OCI-LY7 (cell line): ENCODE measurements at regions not wholly inside any gene's neighbourhood (a gene's known extent, or its start where the extent isn't known, plus 50 kb on each side); places are given as distances from the start of the nearest gene placed in this dataset.
A peak's percentile ranks its signal among the peaks of the same experiment; 100 is the strongest.

Experiments
- BruUV-seq: library from RNA; stranded (reverse); fragments of 400-500 nt; replicated peaks from 2 replicates; lab custom pipeline; 2021; lab: Mats Ljungman, UMichigan
- CTCF ChIA-PET: fragments of 300-600 bp; sonication (Branson Sonifier 250); formaldehyde crosslinking; loops from one replicate; lab custom pipeline; 2022; ENCODE audit warnings: antibody characterized with exemption; ENCODE audit not compliant: unreplicated experiment; lab: Charles Lee
- POLR2A ChIA-PET: fragments of 300-600 bp; sonication (Branson Sonifier 250); formaldehyde crosslinking; loops from one replicate; lab custom pipeline; 2022; ENCODE audit warnings: antibody characterized with exemption; lab: Charles Lee
- DNase-seq: peaks from one replicate; pipeline ENCODE4 v3.0.0-alpha.2; 2015; ENCODE audit warnings: low spot score
- H2AFZ ChIP-seq: fragments of 200-600 bp; sonication (generic), shearing (Covaris generic); 2 replicates; pipeline ENCODE4 v1.6.1; 2014; ENCODE audit warnings: mild to moderate bottlenecking, antibody characterized with exemption, low read length, moderate library complexity
- H3K27ac ChIP-seq: fragments of 200-600 bp; sonication (generic); 2 replicates; pipeline ENCODE4 v1.5.1; 2014; ENCODE audit warnings: mixed run types, low read depth, mild to moderate bottlenecking, moderate library complexity, low read length, inconsistent platforms; ENCODE audit not compliant: poor library complexity, severe bottlenecking
- H3K36me3 ChIP-seq: fragments of 200-600 bp; sonication (generic); 2 replicates; pipeline ENCODE4 v1.6.1; 2014; ENCODE audit warnings: mild to moderate bottlenecking, antibody characterized with exemption, low read length, moderate library complexity, mixed read lengths; ENCODE audit not compliant: insufficient read depth
- H3K4me1 ChIP-seq: fragments of 200-600 bp; sonication (generic); 2 replicates; pipeline ENCODE4 v1.5.1; 2014; ENCODE audit warnings: mild to moderate bottlenecking, low read length; ENCODE audit not compliant: insufficient read depth, poor library complexity, severe bottlenecking
- H3K4me2 ChIP-seq: fragments of 200-600 bp; sonication (generic); 2 replicates; pipeline ENCODE4 v1.6.1; 2014; ENCODE audit warnings: mild to moderate bottlenecking, low read length
- H3K4me3 ChIP-seq: fragments of 200-600 bp; sonication (generic); 2 replicates; pipeline ENCODE4 v1.5.1; 2014; ENCODE audit warnings: mild to moderate bottlenecking, low read depth, low read length; ENCODE audit not compliant: poor library complexity, severe bottlenecking
- H3K79me2 ChIP-seq: fragments of 200-600 bp; sonication (generic); 2 replicates; pipeline ENCODE4 v1.6.1; 2016; ENCODE audit warnings: low read depth, mild to moderate bottlenecking, low read length, moderate library complexity, mixed read lengths; ENCODE audit not compliant: insufficient read depth
- H3K9me2 ChIP-seq: fragments of 200-600 bp; sonication (generic); 2 replicates; pipeline ENCODE4 v1.6.1; 2016; ENCODE audit warnings: mild to moderate bottlenecking, low read length, mixed read lengths; ENCODE audit not compliant: insufficient read depth
- H3K9me3 ChIP-seq: fragments of 200-600 bp; sonication (generic); 2 replicates; pipeline ENCODE4 v1.6.1; 2014; ENCODE audit warnings: mild to moderate bottlenecking, mixed run types, low read length, mixed read lengths
- H4K20me1 ChIP-seq: fragments of 200-600 bp; sonication (generic); 2 replicates; pipeline ENCODE4 v1.6.1; 2014; ENCODE audit warnings: mild to moderate bottlenecking, antibody characterized with exemption, low read length, moderate library complexity, mixed read lengths; ENCODE audit not compliant: insufficient read depth
- CTCF ChIP-seq: fragments of 200-600 bp; sonication (generic); conservative IDR thresholded peaks from 2 replicates; pipeline ENCODE4 v1.5.1; 2014; ENCODE audit warnings: mild to moderate bottlenecking, antibody characterized with exemption, low read length, moderate library complexity, mixed read lengths
- EZH2phosphoT487 ChIP-seq: fragments of 200-600 bp; sonication (generic); IDR thresholded peaks from 2 replicates; pipeline ENCODE4 v1.6.1; 2018; ENCODE audit warnings: low read depth, borderline replicate concordance, mild to moderate bottlenecking, mixed run types, antibody characterized with exemption, low read length, moderate library complexity, mixed read lengths
- intact Hi-C: fragments of 100-400 bp; cut with micrococcal nuclease; formaldehyde crosslinking; loops from one replicate; pipeline ENCODE4 v1.10.0; 2022; ENCODE audit not compliant: unreplicated experiment

- DNase-seq = no peak
- no peak overlapping the region for H3K4me2 ChIP-seq
- TF ChIP-seq CTCF (no peak), EZH2phosphoT487 (no peak)
- no peak overlapping the region for H3K4me3 ChIP-seq
- CTCF ChIA-PET = no interaction called here
- H3K36me3 ChIP-seq = no peaks in the 10 kb centered on the region
- H3K9me2 ChIP-seq = no peaks in the 10 kb centered on the region
- no peak overlapping the region for H3K27ac ChIP-seq
- POLR2A ChIA-PET = interaction anchor here (0.6 kb wide), 1 partner anchor 320 kb away, joined by 3 read pairs; no protein-coding TSS in a partner anchor
- no peaks in the 10 kb centered on the region for H3K9me3 ChIP-seq
- BruUV-seq = no TSS peak
- H3K79me2 ChIP-seq = no peaks in the 10 kb centered on the region
- intact Hi-C loops = no loop called here
- H2AFZ ChIP-seq = no peak overlapping the region
- no peaks in the 10 kb centered on the region for H3K4me1 ChIP-seq
- no peaks in the 10 kb centered on the region for H4K20me1 ChIP-seq
Observed at GRCh38 chr4:42277291-42277690, 120.0 kb upstream of the SHISA3 start.

DNA sequence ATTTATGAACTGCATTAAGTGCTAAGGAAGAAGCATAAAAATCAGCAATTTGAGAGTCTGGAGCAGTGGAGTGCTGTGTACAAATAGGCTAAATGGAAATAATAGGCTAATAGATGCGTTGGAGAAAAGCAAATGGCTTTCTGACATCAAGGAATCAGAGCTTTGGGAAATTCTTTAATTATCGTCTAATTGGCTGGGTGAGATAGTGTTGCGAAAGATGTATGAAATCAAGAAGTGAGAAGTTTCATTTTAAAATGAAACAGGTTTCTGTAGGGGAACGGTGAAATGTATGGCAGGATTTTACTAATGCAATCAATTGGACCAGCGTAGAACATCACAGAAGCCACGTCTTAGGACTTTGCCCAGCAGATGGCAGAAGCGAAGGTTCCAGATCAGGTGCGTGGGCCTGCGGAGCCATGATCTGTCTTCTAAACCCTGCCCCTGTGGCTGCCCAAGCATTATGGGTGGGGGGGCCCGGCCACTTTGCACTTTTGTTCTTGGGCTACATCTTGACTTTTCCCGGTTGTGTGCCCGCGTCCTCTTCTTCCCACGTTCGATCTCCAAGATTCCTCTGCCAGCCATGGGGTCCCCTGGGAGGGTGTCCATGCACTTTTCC, 118.5 kb upstream of the SHISA3 start:
- no peak overlapping the region for H2AFZ ChIP-seq
- H3K4me1 ChIP-seq = no peaks in the 10 kb centered on the region
- no peaks in the 10 kb centered on the region for H3K36me3 ChIP-seq
- TF ChIP-seq CTCF = no peak
- POLR2A ChIA-PET = no interaction called here
- no peak overlapping the region for H3K4me2 ChIP-seq
- no peaks in the 10 kb centered on the region for H3K9me3 ChIP-seq
- intact Hi-C loops = no loop called here
- H3K4me3 ChIP-seq = no peak overlapping the region
- H4K20me1 ChIP-seq = no peaks in the 10 kb centered on the region
- no TSS peak for BruUV-seq
- H3K27ac ChIP-seq = no peak overlapping the region
- no peaks in the 10 kb centered on the region for H3K79me2 ChIP-seq
- CTCF ChIA-PET = no interaction called here
- no peak for DNase-seq
- no peaks in the 10 kb centered on the region for H3K9me2 ChIP-seq

DNA sequence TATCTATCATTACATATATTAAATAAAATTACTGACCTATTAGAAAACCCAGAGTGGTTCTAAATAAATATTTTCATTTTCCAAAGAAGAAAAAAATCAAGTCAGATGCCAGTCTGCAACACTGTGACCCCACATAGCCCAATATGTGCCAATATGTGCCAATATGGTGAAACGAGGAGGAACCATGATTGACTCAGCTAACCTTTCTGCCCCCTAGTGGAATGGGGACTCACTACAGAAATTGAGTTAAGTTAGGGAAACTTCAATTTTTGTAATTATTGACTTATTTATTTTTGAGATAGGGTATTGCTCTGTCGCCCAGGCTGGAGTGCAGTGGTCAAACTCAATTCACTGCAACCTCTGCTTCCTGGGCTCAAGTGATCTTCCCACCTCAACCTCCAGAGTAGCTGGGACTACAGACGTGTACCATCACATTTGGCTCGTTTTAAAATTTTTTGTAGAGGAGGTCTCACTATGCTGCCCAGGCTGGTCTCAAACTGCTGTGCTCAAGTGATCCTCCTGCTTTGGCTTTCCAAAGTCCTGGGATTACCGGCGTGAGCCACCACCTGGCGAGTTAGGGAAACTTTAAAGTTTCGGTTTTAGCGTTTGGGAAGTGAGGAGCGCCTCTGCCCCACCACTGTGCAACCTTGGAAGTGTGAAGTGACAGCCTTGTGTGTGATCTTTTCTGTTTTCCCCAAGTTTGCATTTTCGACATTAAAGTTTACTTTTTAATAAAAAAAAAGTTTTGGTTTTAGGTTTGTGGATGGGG, 116.8 kb upstream of the SHISA3 start:
- H3K4me2 ChIP-seq = peak overlapping the region; percentile 21; the same call in 1 of the 2 replicates
- H3K4me1 ChIP-seq = no peaks in the 10 kb centered on the region
- no peaks in the 10 kb centered on the region for H3K79me2 ChIP-seq
- intact Hi-C loops = loop anchor here (5.0 kb wide), 3 partner anchors 92 to 323 kb away; partner anchors contain the start of gene SHISA3
- ChIA-PET CTCF (no interaction called here), POLR2A (no interaction called here)
- no peaks in the 10 kb centered on the region for H3K9me3 ChIP-seq
- no peak overlapping the region for H2AFZ ChIP-seq
- no peak overlapping the region for H3K4me3 ChIP-seq
- H4K20me1 ChIP-seq = no peaks in the 10 kb centered on the region
- BruUV-seq = no TSS peak
- no peaks in the 10 kb centered on the region for H3K9me2 ChIP-seq
- no peak for TF ChIP-seq EZH2phosphoT487
- peak; percentile 89 for TF ChIP-seq CTCF
- no peak overlapping the region for H3K27ac ChIP-seq
- no peaks in the 10 kb centered on the region for H3K36me3 ChIP-seq
- peak; percentile 53 for DNase-seq
